GM23338 (cell line): ENCODE measurements at regions not wholly inside any gene's neighbourhood (a gene's known extent, or its start where the extent isn't known, plus 50 kb on each side); places are given as distances from the start of the nearest gene placed in this dataset.

Source experiments
- ATAC-seq: fragments of 200-7000 bp; cut with Tn5 transposase; 3 replicates; pipeline ENCODE4 v1.9.1; 2020
- DNase-seq: peaks from one replicate; pipeline ENCODE4 v3.0.0-alpha.2; 2015; ENCODE audit warnings: low spot score
- H2AFZ ChIP-seq: fragments of 200-600 bp; sonication (generic); 2 replicates; pipeline ENCODE4 v1.8.0; 2016; ENCODE audit warnings: antibody characterized with exemption, mild to moderate bottlenecking, moderate library complexity
- H3F3A ChIP-seq: fragments of 200-600 bp; sonication (generic); replicated peaks from 2 replicates; pipeline ENCODE4 v1.8.0; 2017; ENCODE audit warnings: antibody characterized with exemption, mixed run types, low read depth
- H3K27ac ChIP-seq: fragments of 200-600 bp; sonication (generic); 2 replicates; pipeline ENCODE4 v1.6.1; 2016; ENCODE audit warnings: low read depth
- H3K27me3 ChIP-seq: fragments of 200-600 bp; sonication (generic); 2 replicates; pipeline ENCODE4 v1.8.0; 2016; ENCODE audit warnings: mild to moderate bottlenecking, mixed run types, moderate library complexity; ENCODE audit not compliant: insufficient read depth
- H3K36me3 ChIP-seq: fragments of 200-600 bp; sonication (generic); 2 replicates; pipeline ENCODE4 v1.8.0; 2016; ENCODE audit warnings: mild to moderate bottlenecking; ENCODE audit not compliant: insufficient read depth
- H3K4me1 ChIP-seq: fragments of 200-600 bp; sonication (generic); 2 replicates; pipeline ENCODE4 v1.8.0; 2016; ENCODE audit warnings: mild to moderate bottlenecking, moderate library complexity; ENCODE audit not compliant: insufficient read depth
- H3K4me2 ChIP-seq: fragments of 200-600 bp; sonication (generic); 2 replicates; pipeline ENCODE4 v1.7.1; 2017; ENCODE audit warnings: mixed run types
- H3K4me3 ChIP-seq: fragments of 200-600 bp; sonication (generic); 2 replicates; pipeline ENCODE4 v1.6.1; 2016; ENCODE audit warnings: mixed run types
- H3K79me2 ChIP-seq: fragments of 200-600 bp; sonication (generic); replicated peaks from 2 replicates; pipeline ENCODE4 v1.8.0; 2017; ENCODE audit warnings: mild to moderate bottlenecking; ENCODE audit not compliant: insufficient read depth
- H3K9me2 ChIP-seq: fragments of 200-600 bp; sonication (generic); 2 replicates; pipeline ENCODE4 v1.8.0; 2017; ENCODE audit not compliant: insufficient read depth
- H4K20me1 ChIP-seq: fragments of 200-600 bp; sonication (generic); replicated peaks from 2 replicates; pipeline ENCODE4 v1.8.0; 2017; ENCODE audit warnings: mild to moderate bottlenecking; ENCODE audit not compliant: insufficient read depth
- H3K27ac Mint-ChIP-seq: 2 replicates; pipeline ENCODE4 v1.8.0; 2020; ENCODE audit warnings: inconsistent platforms, mild to moderate bottlenecking, moderate library complexity, mixed read lengths
- H3K27me3 Mint-ChIP-seq: 3 replicates; pipeline ENCODE4 v1.8.0; 2022; ENCODE audit warnings: low read depth, mild to moderate bottlenecking, moderate library complexity, mixed read lengths, inconsistent platforms; ENCODE audit not compliant: insufficient read depth, poor library complexity
- H3K36me3 Mint-ChIP-seq: 3 replicates; pipeline ENCODE4 v1.8.0; 2021; ENCODE audit warnings: low read depth, mild to moderate bottlenecking, inconsistent platforms, moderate library complexity, mixed read lengths
- H3K4me1 Mint-ChIP-seq: 3 replicates; pipeline ENCODE4 v1.8.0; 2020; ENCODE audit warnings: mild to moderate bottlenecking, inconsistent platforms, mixed read lengths
- H3K4me3 Mint-ChIP-seq: 3 replicates; pipeline ENCODE4 v1.8.0; 2021; ENCODE audit warnings: moderate library complexity, mild to moderate bottlenecking, inconsistent platforms, mixed read lengths
- H3K9me3 Mint-ChIP-seq: 3 replicates; pipeline ENCODE4 v1.8.0; 2020; ENCODE audit warnings: moderate library complexity, mild to moderate bottlenecking, inconsistent platforms, mixed read lengths
- ZNF114 ChIP-seq: fragments of 250-450 bp; sonication (Bioruptor Pico); IDR thresholded peaks from 2 replicates; pipeline ENCODE4 v1.5.0; 2020; ENCODE audit warnings: mild to moderate bottlenecking, moderate library complexity
- TF ChIP-seq, protein P1 (sequence below): fragments of 250-450 bp; sonication (Bioruptor Pico); IDR thresholded peaks from 2 replicates; pipeline ENCODE4 v1.5.0; 2020; ENCODE audit warnings: mild to moderate bottlenecking, moderate library complexity
- TF ChIP-seq, protein P2 (sequence below): IDR thresholded peaks from one replicate; pipeline ENCODE4 v1.6.1; 2018; ENCODE audit warnings: antibody characterized with exemption; ENCODE audit not compliant: unreplicated experiment

DNA sequence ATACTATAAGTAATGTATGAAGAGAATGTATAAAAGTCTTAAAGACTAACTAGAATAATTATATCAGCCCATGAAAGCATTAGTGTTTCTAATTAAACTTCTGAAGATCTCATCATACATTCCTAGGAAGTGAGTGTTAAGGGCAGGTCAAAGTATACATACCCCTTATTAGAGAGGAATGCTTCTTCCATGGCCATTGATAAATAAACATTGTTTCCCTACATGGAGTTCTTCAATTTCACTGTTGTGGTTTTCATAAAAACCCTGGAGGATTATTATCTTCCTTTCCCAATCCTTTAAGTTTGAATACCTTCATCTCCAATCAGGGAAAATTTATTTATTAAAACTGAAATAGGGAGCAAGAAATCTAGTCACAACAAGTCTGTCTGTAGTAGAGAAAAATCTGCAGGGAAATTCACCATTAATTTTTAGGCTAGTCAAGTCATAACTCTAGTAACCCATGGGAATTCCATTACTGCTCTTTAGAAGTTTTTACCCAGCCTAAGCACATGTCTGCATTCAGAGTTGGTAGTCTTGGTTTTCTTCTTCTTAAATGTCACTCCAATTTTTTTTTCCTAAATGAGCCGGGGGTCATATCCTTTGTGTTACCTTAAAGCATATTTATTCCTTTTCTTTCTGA is 147.0 kb downstream of the TNFSF18 start (continued):
- TF ChIP-seq, protein P1, sequence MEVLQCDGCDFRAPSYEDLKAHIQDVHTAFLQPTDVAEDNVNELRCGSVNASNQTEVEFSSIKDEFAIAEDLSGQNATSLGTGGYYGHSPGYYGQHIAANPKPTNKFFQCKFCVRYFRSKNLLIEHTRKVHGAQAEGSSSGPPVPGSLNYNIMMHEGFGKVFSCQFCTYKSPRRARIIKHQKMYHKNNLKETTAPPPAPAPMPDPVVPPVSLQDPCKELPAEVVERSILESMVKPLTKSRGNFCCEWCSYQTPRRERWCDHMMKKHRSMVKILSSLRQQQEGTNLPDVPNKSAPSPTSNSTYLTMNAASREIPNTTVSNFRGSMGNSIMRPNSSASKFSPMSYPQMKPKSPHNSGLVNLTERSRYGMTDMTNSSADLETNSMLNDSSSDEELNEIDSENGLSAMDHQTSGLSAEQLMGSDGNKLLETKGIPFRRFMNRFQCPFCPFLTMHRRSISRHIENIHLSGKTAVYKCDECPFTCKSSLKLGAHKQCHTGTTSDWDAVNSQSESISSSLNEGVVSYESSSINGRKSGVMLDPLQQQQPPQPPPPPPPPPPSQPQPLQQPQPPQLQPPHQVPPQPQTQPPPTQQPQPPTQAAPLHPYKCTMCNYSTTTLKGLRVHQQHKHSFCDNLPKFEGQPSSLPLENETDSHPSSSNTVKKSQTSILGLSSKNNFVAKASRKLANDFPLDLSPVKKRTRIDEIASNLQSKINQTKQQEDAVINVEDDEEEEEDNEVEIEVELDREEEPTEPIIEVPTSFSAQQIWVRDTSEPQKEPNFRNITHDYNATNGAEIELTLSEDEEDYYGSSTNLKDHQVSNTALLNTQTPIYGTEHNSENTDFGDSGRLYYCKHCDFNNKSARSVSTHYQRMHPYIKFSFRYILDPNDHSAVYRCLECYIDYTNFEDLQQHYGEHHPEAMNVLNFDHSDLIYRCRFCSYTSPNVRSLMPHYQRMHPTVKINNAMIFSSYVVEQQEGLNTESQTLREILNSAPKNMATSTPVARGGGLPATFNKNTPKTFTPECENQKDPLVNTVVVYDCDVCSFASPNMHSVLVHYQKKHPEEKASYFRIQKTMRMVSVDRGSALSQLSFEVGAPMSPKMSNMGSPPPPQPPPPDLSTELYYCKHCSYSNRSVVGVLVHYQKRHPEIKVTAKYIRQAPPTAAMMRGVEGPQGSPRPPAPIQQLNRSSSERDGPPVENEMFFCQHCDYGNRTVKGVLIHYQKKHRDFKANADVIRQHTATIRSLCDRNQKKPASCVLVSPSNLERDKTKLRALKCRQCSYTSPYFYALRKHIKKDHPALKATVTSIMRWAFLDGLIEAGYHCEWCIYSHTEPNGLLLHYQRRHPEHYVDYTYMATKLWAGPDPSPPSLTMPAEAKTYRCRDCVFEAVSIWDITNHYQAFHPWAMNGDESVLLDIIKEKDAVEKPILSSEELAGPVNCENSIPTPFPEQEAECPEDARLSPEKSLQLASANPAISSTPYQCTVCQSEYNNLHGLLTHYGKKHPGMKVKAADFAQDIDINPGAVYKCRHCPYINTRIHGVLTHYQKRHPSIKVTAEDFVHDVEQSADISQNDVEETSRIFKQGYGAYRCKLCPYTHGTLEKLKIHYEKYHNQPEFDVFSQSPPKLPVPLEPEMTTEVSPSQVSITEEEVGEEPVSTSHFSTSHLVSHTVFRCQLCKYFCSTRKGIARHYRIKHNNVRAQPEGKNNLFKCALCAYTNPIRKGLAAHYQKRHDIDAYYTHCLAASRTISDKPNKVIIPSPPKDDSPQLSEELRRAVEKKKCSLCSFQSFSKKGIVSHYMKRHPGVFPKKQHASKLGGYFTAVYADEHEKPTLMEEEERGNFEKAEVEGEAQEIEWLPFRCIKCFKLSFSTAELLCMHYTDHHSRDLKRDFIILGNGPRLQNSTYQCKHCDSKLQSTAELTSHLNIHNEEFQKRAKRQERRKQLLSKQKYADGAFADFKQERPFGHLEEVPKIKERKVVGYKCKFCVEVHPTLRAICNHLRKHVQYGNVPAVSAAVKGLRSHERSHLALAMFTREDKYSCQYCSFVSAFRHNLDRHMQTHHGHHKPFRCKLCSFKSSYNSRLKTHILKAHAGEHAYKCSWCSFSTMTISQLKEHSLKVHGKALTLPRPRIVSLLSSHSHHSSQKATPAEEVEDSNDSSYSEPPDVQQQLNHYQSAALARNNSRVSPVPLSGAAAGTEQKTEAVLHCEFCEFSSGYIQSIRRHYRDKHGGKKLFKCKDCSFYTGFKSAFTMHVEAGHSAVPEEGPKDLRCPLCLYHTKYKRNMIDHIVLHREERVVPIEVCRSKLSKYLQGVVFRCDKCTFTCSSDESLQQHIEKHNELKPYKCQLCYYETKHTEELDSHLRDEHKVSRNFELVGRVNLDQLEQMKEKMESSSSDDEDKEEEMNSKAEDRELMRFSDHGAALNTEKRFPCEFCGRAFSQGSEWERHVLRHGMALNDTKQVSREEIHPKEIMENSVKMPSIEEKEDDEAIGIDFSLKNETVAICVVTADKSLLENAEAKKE (CRISPR knock-in tag), result no peak

DNA sequence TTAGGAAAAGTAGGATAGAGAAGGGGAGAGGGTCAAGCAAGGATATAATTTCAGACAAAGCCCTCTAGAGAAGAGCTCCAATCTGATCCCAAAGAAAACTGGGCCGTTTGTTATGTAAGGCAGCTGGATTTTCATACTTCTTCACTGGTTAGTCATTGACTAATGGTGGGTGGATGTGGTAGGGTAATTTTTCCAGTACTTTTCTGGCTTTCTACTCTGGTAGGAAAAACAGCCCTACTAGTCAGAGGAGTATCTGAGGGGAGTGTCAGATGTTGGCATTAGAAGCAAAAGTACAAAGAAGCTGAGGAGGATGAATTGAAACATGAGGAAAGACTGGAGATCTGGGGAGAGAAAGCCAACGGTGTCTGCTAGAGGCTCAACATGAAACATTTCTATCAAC is 145.3 kb downstream of the TNFSF18 start:
- H3K27me3 ChIP-seq, result no peaks in the 10 kb centered on the region
- peaks cover 7% of the 10 kb centered on the region for H3K27me3 Mint-ChIP-seq
- no peaks in the 10 kb centered on the region for H3K79me2 ChIP-seq
- no peak overlapping the region for H3K27ac ChIP-seq
- H3K4me1 ChIP-seq, result no peaks in the 10 kb centered on the region
- H3K36me3 Mint-ChIP-seq, result peaks cover 4% of the 10 kb centered on the region; the same call in 2 of the 3 replicates
- DNase-seq (no peak), ATAC-seq (no peak)
- H3K27ac Mint-ChIP-seq, result no peak overlapping the region
- H3K4me3 Mint-ChIP-seq, result no peak overlapping the region
- peaks cover 11% of the 10 kb centered on the region; the same call in 2 of the 3 replicates for H3K9me3 Mint-ChIP-seq
- no peaks in the 10 kb centered on the region for H3K36me3 ChIP-seq
- H4K20me1 ChIP-seq, result no peaks in the 10 kb centered on the region
- no peak overlapping the region for H3K4me2 ChIP-seq
- H3K4me3 ChIP-seq, result no peak overlapping the region
- no peaks in the 10 kb centered on the region for H3F3A ChIP-seq
- no peak overlapping the region for H2AFZ ChIP-seq
- peaks cover 11% of the 10 kb centered on the region; the same call in 1 of the 2 replicates for H3K9me2 ChIP-seq
- no peaks in the 10 kb centered on the region; the same call in 2 of the 3 replicates for H3K4me1 Mint-ChIP-seq
- TF ChIP-seq, protein P2, sequence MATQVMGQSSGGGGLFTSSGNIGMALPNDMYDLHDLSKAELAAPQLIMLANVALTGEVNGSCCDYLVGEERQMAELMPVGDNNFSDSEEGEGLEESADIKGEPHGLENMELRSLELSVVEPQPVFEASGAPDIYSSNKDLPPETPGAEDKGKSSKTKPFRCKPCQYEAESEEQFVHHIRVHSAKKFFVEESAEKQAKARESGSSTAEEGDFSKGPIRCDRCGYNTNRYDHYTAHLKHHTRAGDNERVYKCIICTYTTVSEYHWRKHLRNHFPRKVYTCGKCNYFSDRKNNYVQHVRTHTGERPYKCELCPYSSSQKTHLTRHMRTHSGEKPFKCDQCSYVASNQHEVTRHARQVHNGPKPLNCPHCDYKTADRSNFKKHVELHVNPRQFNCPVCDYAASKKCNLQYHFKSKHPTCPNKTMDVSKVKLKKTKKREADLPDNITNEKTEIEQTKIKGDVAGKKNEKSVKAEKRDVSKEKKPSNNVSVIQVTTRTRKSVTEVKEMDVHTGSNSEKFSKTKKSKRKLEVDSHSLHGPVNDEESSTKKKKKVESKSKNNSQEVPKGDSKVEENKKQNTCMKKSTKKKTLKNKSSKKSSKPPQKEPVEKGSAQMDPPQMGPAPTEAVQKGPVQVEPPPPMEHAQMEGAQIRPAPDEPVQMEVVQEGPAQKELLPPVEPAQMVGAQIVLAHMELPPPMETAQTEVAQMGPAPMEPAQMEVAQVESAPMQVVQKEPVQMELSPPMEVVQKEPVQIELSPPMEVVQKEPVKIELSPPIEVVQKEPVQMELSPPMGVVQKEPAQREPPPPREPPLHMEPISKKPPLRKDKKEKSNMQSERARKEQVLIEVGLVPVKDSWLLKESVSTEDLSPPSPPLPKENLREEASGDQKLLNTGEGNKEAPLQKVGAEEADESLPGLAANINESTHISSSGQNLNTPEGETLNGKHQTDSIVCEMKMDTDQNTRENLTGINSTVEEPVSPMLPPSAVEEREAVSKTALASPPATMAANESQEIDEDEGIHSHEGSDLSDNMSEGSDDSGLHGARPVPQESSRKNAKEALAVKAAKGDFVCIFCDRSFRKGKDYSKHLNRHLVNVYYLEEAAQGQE, result no peak
- TF ChIP-seq, protein P1 (CRISPR knock-in tag), result no peak
- no peak for TF ChIP-seq ZNF114 (CRISPR knock-in tag)
